GM21786 (cell line): ENCODE measurements at regions not wholly inside any gene's neighbourhood (a gene's known extent, or its start where the extent isn't known, plus 50 kb on each side); places are given as distances from the start of the nearest gene placed in this dataset.
A peak's percentile ranks its signal among the peaks of the same experiment; 100 is the strongest.

ENCODE experiments used
- ATAC-seq: cut with Tn5 transposase; IDR thresholded peaks from one replicate; pipeline ENCODE4 v1.9.1; 2021; ENCODE audit not compliant: unreplicated experiment

DNA sequence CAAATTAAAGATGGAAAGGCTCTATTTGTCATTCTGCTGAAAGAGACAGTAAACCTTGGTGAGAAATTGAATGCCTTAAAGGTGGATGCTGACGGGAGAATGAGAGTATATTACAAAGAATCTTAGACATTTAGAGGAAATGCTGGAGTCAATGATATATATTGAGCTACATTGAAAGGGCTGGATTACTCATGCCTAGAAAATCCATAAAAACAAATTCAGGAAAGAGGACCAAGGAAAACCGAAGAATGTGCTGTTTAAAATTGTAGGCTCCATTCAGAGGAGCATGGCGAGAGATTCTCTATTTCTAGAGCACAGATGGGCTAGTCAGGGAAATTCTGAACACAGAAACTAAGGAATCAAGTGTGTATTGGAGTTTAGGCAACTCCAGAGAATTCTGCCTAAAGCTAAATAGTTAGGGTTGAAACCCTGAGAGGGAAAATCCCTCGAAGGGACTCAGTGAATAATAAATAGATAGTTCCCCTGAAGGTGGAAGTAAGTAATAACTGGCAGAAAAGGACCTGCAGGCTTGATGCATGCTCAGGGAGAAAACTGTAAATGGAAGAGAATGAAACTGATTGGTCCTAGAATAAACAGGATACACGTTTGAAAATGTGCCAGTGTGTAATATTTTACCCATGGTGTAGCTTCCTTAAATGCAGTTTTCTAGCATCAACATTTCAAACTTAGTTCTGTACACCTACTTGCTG, 1532.4 kb upstream of the TENM3 start:
- ATAC-seq = no peak

DNA sequence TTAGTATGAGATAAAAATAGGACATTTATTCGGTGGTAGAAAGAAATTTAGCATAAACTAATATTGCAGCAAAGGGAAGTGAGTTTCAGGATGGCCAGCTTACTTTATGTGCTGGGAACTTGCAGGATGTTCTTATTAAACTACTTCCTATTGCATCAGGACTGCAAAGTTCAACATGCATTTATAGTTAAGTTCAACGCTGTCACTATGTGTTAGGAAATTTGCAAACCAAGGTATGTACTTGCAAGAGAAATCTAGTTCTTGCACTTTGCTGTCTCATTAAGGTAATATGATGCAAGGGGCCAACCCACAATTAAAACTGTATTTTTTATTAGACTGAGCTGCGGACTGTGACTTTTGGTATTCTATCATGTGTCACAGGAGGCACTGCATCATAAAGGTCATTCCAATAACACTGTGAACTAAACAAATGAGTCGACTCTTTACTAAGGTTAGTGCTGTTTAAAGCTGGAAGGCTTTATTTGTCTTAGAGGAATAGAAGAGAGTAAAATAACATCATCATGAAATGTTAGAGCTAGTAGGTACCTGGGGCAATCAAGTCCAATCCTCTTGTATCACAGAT, 1525.7 kb upstream of the TENM3 start:
- ATAC-seq = no peak

DNA sequence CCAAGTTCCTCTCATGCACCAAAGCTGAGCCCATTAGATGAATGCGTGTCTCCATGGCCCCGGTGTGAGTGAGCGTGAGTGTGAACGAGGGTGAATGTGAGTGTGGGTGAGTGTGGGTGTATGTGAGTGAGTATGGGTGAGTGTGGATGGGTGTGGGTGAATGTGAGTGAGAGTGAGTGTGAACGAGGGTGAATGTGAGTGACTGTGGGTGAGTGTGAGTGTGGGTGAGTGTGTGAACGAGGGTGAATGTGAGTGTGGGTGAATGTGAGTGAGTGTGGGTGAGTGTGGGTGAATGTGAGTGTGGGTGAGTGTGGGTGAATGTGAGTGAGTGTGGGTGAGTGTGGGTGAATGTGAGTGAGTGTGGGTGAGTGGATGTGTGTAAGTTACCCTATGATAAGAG, 1521.8 kb upstream of the TENM3 start:
- no peak for ATAC-seq

DNA sequence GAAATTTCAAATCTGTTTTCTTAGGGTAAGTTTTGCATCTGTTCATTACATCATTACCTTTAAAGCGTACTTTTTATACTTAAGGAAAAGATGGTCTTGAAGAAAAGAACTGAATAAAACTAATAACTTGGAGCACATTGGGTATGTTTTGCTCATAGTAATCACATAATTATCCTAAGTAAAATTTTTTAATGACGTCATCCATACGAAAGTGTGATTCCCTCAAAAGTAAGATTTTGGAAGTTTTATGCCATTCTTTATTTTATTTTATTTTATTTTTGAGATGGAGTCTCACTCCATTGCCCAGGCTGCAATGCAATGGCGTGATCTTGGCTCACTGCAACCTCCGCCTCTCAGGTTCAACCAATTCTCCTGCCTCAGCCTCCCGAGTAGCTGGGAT, 1516.6 kb upstream of the TENM3 start:
- ATAC-seq = no peak

DNA sequence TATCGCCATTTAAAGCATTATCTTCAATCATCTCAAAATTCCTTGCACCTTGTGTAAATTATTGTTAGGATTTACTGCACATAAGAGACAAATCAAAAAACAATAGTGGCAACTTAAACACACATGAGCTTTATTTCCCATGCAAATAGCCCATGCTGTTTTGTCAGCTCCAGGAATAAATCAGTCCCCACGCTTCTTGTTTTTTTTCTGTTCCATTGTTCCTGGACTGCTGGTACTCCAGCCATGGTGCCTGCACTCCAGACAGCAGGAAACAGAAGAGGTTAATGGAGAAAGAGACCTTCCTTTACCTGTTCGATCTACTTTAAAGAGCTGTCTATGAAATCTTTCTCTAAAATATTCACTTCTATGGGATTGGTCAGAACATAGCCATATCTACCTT, 1515.7 kb upstream of the TENM3 start:
- ATAC-seq = no peak

DNA sequence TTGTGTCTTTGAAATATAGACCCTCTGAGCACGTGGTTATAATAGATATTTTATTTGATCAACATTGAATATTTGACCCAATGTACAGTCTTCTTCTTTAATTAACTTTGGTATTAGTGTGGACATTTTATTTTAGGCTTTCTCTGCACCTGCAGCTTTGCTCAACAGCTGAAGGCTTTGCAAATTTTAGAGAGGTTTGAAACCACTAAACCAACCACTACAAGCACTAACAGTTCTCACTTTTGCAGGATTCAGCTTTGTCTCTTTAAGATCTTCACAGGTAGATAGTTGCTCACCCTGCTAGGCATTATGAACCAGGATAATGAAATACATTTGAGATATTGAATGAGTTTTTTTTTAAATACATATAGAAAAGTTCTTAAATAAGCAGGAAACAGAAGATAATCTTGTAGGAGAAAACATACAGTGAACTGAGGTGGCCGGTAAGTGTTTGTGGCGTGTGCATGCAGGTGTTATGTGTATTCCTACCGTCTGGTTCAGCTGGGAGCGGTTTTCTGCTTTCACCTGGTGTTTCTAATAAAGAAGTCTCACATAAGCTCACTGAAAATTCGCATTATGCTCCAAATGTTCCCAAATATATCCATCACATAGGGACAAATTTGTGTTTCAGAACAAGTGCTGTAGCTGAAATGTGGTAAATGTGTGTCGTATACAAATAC, 1508.3 kb upstream of the TENM3 start:
- no peak for ATAC-seq

DNA sequence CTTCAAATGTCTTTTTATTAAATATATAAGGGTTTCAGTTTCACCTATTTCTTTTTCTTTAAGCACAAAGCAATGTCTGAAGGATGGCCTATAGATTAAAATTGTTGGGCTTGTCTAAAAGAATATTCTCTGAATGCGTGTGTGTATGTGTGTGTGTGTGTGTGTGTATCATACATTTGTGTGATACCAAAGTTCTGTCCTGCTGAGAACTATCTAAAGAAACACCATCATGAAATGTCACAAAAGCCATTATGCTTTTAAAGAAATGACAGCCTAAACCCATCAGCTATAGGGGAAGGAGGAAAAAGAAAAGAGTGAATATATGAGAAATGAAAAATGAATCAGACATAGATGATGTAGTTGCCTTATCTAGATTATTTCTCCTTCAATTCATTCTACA, 1501.5 kb upstream of the TENM3 start:
- no peak for ATAC-seq

DNA sequence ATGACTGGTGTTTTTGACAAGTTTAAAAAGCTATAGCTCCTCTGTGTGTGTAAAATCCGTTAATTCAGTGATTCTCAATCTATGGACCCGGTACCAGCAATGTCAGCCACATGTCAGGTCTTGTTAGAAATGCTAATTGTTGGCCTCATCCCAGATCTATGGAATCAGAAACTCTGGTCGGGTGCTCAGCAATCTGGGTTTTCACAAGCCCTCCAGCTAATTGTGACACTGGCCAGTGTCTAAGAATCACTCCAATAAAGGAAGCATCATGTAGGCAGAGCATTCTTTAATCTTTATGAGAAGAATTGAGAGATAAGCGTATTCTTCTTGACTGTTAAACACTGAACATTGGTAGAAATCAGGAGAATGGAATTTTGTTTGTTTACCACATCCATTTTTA, 1498.2 kb upstream of the TENM3 start:
- ATAC-seq = no peak

DNA sequence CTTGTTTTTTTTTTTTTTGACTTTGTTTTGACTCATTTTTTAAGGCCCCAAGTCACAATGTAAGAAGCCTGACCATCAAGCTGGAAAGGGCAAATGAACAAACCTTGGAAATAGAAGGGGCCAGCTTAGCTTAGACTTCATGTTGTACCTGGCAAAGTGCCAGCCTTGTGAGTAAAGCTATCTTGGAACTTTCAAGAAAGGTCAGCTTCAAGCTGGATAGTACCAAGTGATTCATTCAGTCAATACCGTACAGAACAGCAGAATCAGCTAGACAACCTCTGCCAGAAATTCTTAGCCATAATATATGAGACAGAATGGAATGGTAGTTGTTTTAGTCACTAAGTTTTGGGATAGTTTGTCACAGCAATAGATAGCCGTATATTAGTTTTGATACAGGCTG, 1492.2 kb upstream of the TENM3 start:
- no peak for ATAC-seq

DNA sequence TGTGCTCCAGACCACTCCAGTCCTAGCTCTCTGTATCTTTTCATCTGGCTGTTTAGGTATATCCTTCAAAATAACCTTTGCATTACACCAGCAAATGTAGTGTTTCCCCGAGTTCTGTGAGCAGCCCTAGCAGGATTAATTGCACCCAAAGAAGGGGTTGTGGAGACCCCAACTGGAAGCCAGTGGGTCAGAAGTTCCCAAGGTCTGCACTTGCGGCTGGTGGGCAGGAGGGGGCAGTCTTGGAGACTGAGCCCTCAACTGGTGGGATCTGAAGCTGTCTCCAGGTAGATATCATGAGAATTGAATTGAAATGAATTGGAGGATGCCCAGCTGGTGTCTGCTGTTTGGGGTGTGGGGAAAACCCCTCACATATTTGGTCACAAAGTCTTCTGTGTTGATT, 1485.3 kb upstream of the TENM3 start:
- peak; percentile 69 for ATAC-seq

DNA sequence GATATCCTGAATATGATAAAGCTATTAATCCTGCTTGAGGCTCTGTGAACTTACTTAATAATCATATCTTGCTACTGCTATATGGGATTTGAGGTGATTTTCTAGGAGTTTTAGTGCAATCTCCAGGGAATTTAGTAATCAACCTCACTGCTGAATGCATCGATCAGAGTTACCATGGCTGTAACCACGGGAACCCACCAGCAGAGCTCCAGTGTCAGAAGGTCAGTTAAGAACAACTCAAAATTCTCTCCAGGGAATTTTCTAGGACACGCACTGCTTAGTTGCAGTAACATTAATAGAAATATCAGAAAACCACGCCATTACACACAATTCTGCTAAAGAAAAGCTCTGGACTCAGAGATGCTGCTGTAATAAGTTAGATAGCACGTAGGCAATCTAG, 1477.2 kb upstream of the TENM3 start:
- no peak for ATAC-seq

DNA sequence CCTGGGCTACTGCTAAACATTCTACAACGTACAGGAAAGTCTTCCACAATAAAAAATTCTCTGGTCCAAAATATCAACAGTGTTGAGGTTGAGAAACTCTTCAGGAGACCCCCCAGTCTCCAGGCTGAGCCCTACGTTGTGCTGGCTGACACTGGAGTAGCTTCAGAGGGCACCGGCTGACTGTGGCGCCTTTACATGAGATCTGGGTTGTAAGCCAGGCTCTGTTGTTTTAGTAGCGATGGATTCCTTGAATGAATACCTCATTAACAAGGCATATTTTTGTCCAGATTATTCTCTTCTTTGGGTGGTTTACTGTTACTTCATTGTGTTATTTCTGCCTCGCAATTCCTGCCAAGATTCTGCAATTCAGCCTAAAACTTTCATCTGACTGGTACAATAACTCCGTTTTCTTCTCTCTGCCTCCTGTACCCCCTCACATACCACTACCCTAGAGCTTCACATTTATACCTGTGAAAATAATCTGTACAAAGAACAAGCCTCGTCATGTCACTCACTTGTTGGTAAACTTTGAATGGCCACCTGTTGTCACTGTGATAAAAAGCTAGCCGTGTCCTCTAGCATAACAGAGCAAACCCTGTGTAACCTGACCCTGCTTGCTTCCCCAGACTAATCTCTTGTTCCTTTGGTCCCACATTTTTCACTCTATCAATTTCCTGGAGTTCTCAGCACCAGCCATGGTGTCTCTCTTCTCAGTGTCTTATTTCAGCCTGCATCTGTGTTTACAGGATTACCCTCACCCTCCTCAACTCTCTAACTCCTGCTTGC, 1476.1 kb upstream of the TENM3 start:
- ATAC-seq = no peak

DNA sequence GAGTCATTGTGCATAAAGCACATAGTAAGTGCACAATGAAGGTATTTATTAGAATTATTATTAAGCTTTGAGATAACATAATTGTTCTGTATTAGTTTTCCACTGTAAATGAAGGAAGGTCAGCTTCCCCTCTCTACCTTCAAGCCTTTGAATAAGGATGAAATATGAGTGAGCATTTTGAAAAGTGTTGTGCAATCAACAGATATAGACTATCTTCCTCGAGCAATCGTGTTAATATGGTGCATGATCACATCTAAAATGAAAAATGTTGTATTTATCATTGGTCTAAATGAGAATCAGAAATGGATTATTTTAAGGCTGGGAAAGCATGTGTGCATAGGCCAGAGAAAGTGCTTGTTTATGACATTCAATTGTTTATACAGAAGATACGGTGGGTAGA, 1474.6 kb upstream of the TENM3 start:
- no peak for ATAC-seq

DNA sequence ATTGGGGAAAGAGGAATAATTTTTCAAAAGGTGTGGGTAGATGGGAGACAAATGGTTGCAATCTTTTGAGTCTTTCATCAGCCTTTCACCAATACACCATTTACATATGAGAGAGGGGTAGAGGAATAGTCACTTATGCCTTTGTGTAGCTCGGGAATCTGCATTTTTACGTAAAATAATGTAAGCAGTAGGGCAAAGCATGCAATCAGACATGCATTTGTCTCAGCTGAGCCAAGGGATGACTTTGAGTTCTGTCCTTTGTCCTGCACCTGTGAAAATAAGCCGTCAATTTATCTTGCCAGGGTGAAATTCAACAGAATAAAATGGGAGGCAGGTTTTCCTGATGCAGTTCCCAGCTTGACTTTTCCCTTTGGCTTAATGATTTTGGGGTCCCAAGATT, 1473.4 kb upstream of the TENM3 start:
- no peak for ATAC-seq

DNA sequence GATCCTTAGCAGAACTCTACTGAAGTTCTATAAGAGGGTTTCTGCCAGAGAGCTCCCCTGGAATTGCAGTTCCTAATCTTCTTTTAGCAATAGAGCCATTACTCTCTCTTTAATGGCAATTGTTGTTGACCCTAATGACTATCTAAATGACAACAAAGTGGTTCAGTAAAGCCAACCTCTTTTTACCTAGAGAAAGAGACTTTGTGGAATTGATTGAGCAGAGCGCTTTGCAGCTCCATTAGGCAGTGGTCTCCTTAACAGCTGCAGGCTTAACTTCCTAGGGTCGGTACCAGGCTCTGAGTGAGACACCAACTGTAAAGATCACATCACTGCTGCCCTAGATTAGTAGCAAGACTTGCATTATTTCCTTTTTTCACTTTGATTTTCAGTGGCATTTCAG, 1472.9 kb upstream of the TENM3 start:
- ATAC-seq = no peak

DNA sequence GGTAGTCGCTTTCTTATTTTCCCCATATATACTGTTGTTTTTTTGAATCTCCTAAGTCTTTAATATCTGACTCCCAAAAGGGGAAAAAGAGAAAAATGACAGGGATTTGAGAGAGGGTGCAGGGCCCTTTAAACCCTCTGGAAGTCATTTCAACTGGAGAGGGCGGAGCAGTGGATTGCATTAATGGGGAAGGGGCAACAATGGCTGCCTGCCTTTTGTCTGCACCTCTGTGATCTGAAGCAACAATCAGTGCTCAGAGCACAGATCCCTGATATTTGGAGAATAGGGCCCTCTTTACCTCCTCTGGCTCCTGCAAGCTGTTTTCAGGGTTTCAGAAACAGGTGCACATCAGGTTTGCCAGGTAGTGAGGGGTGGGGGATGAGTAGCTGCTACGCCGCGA, 1458.3 kb upstream of the TENM3 start:
- ATAC-seq = no peak

DNA sequence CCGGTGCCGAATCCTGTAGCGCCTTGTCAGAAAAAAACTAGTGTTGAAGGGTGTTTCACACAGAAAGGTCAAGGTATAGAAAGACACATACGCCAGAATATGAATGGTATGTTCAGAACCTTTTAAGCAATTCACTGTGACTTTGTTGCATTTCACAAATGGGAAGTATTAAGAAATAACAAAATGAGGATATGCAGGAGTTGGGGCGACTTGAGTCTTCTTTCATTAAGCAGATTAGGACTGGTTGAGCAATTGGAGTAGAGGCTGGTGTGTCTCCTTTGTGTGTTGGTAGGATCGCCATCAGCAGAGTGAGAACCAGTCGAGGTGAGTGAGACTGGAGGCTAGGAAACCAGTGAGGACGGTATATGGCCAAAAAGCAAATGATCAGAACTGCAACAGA, 1454.5 kb upstream of the TENM3 start:
- ATAC-seq = no peak

DNA sequence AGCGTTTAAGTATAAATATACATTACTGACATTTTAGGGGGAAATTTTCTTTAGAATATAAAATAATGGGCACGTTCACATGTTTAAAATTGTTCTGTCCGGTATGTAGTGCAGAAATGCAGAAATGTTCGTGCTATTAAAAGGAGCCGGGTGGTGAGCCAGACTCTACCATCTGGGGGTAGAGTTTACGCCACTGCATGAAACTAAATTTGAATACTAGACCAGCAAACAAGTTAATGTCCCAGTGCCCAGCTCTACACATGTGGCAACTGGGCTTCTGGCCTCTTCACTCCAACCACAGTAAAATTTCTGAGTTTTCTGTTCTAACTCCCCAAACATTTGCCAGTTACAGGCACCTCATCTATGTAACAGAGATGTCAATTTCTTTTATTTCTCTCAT, 1453.3 kb upstream of the TENM3 start:
- ATAC-seq = no peak

DNA sequence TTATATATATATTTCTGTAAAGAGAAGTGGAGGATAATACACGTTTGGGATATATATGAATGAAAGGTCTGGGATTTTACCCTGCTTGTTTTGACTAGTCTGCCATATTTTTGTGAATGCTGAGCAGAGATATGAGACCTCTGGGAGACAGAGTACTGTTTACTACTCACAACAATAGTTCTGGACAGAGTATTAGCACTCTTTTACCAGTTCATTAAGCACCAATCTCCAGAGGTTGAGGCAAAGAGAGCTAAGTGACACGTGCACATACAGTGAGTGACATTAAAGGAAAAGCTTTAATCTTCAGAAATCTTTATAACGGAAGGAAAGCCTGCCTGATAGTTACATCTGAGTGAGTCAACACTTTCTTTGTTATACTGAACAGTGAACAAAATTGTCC, 1452.7 kb upstream of the TENM3 start:
- ATAC-seq = no peak

DNA sequence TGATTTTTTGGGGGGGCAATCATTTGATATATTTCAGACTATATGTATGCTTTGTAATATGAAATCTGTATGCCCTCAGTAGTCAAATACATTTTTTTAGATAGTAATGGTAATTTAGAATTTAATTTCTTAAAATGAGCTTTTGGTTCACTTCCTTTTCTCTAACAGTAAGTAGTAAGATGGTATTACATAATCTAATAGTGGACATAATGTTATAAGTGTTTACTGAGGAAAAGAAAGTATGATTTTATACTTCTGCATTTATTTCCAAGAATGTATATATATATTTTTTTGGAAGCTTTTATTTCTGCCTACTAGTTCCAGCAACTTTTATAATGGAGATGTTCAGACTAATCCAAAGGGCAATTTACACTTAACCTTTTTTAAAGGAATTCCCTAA, 1450.7 kb upstream of the TENM3 start:
- ATAC-seq = no peak

DNA sequence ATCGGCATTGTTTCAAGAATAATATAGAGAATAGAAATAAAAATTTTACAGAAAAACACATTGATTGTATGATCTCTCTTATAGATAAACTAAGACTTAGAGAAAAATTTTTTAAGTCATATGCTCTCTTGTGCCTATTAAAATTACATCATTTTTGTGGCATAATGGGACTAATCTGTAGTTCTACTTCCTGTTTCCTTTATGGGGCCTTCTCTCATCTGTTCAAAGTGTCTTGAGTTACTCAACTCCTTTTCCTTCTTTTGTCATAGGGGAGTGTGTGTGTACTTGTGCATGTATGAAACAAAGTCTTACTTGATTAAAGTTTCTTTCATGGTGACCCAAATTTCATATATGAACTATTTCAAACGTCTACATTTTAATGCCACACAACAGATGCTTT, 1448.9 kb upstream of the TENM3 start:
- no peak for ATAC-seq

DNA sequence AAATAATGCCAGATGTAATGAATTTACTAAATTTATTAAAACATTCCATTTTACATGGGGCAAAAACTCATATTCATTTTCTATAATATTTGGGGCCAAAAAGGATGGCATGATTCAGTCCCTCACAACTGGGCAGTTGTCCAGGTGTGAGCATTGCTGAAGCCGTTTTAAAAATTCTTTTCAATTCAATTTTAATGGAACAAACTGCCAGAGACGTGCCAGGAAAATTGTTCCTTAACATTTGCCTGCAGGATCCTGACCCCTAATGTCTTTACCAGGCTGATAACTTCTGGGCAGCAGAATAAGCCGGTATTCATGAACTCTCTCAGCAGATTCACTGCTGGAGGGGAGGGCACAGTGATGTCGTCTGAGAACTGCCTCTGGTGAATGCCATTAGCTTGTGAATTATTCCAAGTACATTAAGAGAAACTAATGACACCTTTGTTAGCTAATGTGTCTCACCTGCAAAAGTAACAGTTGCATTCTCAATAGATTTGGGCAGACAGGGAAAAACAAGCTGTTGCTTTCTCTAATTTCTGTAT, 1445.1 kb upstream of the TENM3 start:
- no peak for ATAC-seq
